Tibial artery (tissue), 4 donors: ENCODE measurements at regions not wholly inside any gene's neighbourhood (a gene's known extent, or its start where the extent isn't known, plus 50 kb on each side); places are given as distances from the start of the nearest gene placed in this dataset.
"Not testable (repeated sequence)": the region's sequence is repeated elsewhere in the genome, so short reads cannot be mapped to it uniquely, and the experiment has no call there.

Experiments used
- DNase-seq, 2 donors: peaks; one replicate each; pipeline ENCODE4 v3.0.0-alpha.2; 2019
- H3K27ac ChIP-seq, 2 donors: fragments of 200-600 bp; sonication (generic) in 1 of 2; 1 replicate in 1 of 2; 2 replicates in 1 of 2; pipeline ENCODE4 v1.5.1; 2018 to 2019; ENCODE audit warnings: mild to moderate bottlenecking in 1 of 2
- H3K27me3 ChIP-seq, 2 donors: fragments of 200-600 bp; sonication (generic) in 1 of 2; one replicate each; pipeline versions ENCODE4 v1.5.1 to v1.6.0; 2016 to 2019
- H3K36me3 ChIP-seq, 3 donors: fragments of 200-600 bp; sonication (generic) in 2 of 3; one replicate each; pipeline ENCODE4 v1.5.1; 2016 to 2019; ENCODE audit warnings: mild to moderate bottlenecking in 2 of 3
- H3K4me1 ChIP-seq, 4 donors: fragments of 200-600 bp; sonication (generic) in 2 of 4; 1 replicate in 3 of 4; 2 replicates in 1 of 4; pipeline ENCODE4 v1.5.1; 2016 to 2019
- H3K4me3 ChIP-seq, 2 donors: fragments of 200-600 bp; sonication (generic) in 1 of 2; 1 replicate in 1 of 2; 2 replicates in 1 of 2; pipeline ENCODE4 v1.5.1; 2018 to 2019; ENCODE audit warnings: mild to moderate bottlenecking in 2 of 2
- H3K9me3 ChIP-seq, 3 donors: fragments of 200-600 bp; sonication (generic) in 1 of 3; one replicate each; pipeline ENCODE4 v1.5.1; 2016 to 2019
- intact Hi-C: fragments of 100-400 bp; cut with DNase I; formaldehyde crosslinking; loops from one replicate; pipeline ENCODE4 v1.15.0; 2023; ENCODE audit warnings: low total_unique reads
- TF ChIP-seq, protein P1 (sequence below), 2 experiments: fragments of 200-600 bp in 1 of 2; fragments of 450-650 bp in 1 of 2; IDR thresholded peaks; one replicate each; pipeline ENCODE4 v1.5.1; 2017 to 2019; ENCODE audit warnings: antibody characterized with exemption in 2 of 2, mild to moderate bottlenecking in 1 of 2, moderate library complexity in 1 of 2

GRCh38 chrX:138885886-138886285, 174.4 kb upstream of the FGF13 start:
- intact Hi-C loops: no loop called here
- TF ChIP-seq, protein P1, sequence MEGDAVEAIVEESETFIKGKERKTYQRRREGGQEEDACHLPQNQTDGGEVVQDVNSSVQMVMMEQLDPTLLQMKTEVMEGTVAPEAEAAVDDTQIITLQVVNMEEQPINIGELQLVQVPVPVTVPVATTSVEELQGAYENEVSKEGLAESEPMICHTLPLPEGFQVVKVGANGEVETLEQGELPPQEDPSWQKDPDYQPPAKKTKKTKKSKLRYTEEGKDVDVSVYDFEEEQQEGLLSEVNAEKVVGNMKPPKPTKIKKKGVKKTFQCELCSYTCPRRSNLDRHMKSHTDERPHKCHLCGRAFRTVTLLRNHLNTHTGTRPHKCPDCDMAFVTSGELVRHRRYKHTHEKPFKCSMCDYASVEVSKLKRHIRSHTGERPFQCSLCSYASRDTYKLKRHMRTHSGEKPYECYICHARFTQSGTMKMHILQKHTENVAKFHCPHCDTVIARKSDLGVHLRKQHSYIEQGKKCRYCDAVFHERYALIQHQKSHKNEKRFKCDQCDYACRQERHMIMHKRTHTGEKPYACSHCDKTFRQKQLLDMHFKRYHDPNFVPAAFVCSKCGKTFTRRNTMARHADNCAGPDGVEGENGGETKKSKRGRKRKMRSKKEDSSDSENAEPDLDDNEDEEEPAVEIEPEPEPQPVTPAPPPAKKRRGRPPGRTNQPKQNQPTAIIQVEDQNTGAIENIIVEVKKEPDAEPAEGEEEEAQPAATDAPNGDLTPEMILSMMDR (IDR thresholded peaks at IDR 0.05): no peak

GRCh38 chrX:138880293-138880692, 168.8 kb upstream of the FGF13 start:
- DNase-seq, H3K4me3 ChIP-seq, H3K9me3 ChIP-seq, H3K27me3 ChIP-seq, H3K36me3 ChIP-seq, H3K4me1 ChIP-seq, H3K27ac ChIP-seq, intact Hi-C loops: not testable (repeated sequence)

More at GRCh38 chrX:138885886-138886285, 174.4 kb upstream of the FGF13 start:
- Histone ChIP-seq H3K4me3 (no peak overlapping the region), H3K36me3 (no peaks in the 10 kb centered on the region), H3K27me3 (no peaks in the 10 kb centered on the region), H3K9me3 (no peaks in the 10 kb centered on the region), H3K27ac (no peak overlapping the region), H3K4me1 (no peaks in the 10 kb centered on the region)
- DNase-seq: no peak

- TF ChIP-seq, protein P1 (IDR thresholded peaks at IDR 0.05): no peak
- no peaks in the 10 kb centered on the region for H3K27me3 ChIP-seq
- H3K36me3 ChIP-seq: no peaks in the 10 kb centered on the region
- no peak for DNase-seq
- H3K4me1 ChIP-seq: no peaks in the 10 kb centered on the region
- intact Hi-C loops: no loop called here
- no peak overlapping the region for H3K4me3 ChIP-seq
- H3K27ac ChIP-seq: no peak overlapping the region
- no peaks in the 10 kb centered on the region for H3K9me3 ChIP-seq
Observed at GRCh38 chrX:138877746-138878145, 166.2 kb upstream of the FGF13 start.

- TF ChIP-seq, protein P1 (IDR thresholded peaks at IDR 0.05): no peak
- H3K9me3 ChIP-seq: no peaks in the 10 kb centered on the region
- H3K4me1 ChIP-seq: no peaks in the 10 kb centered on the region
- no peak for DNase-seq
- H3K27ac ChIP-seq: no peak overlapping the region
- no peaks in the 10 kb centered on the region for H3K36me3 ChIP-seq
- H3K27me3 ChIP-seq: no peaks in the 10 kb centered on the region
- no peak overlapping the region for H3K4me3 ChIP-seq
- intact Hi-C loops: no loop called here
Observed at GRCh38 chrX:138875472-138875871, 164.0 kb upstream of the FGF13 start.

DNA sequence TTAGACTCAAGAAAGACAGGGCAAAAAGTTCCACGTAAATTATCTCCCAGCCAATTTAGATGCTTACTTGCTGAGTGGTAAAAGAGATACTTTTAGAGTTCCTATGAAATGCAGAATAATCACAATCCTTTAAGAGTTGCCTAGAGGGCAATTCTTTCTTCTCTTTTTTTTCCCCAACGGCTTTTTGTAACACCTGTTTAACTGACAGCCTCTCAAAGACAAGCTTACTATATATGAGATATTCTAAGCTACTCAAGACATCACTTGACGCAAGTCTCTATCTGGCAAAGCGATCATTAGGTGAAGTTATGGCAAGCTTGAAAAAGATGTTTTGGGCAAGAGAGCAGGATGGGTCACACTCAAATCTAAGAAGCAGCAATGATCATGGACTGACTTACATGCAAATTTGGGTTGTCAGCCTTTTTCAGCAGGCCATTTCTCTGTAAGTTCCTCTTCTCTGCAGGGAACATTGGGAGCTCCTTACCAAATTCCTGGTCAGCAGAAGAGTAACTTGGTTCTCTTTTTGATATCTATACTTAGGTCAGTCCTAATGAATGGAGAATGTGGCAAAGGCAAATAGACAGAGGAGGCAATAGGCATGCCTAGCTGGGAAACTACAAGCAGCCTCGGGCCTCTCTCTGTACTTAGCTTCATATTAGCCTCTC, 162.9 kb upstream of the FGF13 start:
- no peak overlapping the region for H3K4me3 ChIP-seq
- H3K36me3 ChIP-seq: no peaks in the 10 kb centered on the region
- no peak overlapping the region for H3K27ac ChIP-seq
- TF ChIP-seq, protein P1 (IDR thresholded peaks at IDR 0.05): no peak
- no peaks in the 10 kb centered on the region for H3K4me1 ChIP-seq
- DNase-seq: no peak
- H3K9me3 ChIP-seq: no peaks in the 10 kb centered on the region
- no peaks in the 10 kb centered on the region for H3K27me3 ChIP-seq
- intact Hi-C loops: no loop called here

- H3K9me3 ChIP-seq, H3K27ac ChIP-seq, H3K4me3 ChIP-seq, H3K27me3 ChIP-seq, H3K4me1 ChIP-seq, H3K36me3 ChIP-seq, intact Hi-C loops, DNase-seq: not testable (repeated sequence)
Observed at GRCh38 chrX:138873640-138874039, 162.1 kb upstream of the FGF13 start.

- Histone ChIP-seq H3K36me3 (no peaks in the 10 kb centered on the region), H3K4me1 (no peaks in the 10 kb centered on the region), H3K27ac (no peak overlapping the region), H3K27me3 (no peaks in the 10 kb centered on the region), H3K9me3 (no peaks in the 10 kb centered on the region), H3K4me3 (no peak overlapping the region)
- intact Hi-C loops: no loop called here
- TF ChIP-seq, protein P1 (IDR thresholded peaks at IDR 0.05): no peak
- DNase-seq: no peak
Observed at GRCh38 chrX:138872537-138872936, 161.0 kb upstream of the FGF13 start.
